IPS-15b (cell line): ENCODE measurements at regions not wholly inside any gene's neighbourhood (a gene's known extent, or its start where the extent isn't known, plus 50 kb on each side); places are given as distances from the start of the nearest gene placed in this dataset.

Experiments used
- H3K27me3 ChIP-seq: one replicate; pipeline ENCODE4 v1.6.1; 2013; ENCODE audit warnings: low read length; ENCODE audit not compliant: control insufficient read depth, insufficient read depth
- H3K36me3 ChIP-seq: one replicate; pipeline ENCODE4 v1.6.1; 2013; ENCODE audit warnings: low read length; ENCODE audit not compliant: control insufficient read depth, insufficient read depth
- H3K4me1 ChIP-seq: one replicate; pipeline ENCODE4 v1.6.1; 2013; ENCODE audit warnings: mild to moderate bottlenecking, low read length; ENCODE audit not compliant: control insufficient read depth, insufficient read depth
- H3K4me3 ChIP-seq: one replicate; pipeline ENCODE4 v1.5.1; 2013; ENCODE audit warnings: low read depth, low read length
- H3K9ac ChIP-seq: one replicate; pipeline ENCODE4 v1.6.1; 2013; ENCODE audit warnings: low read depth, mild to moderate bottlenecking, low read length
- H3K9me3 ChIP-seq: one replicate; pipeline ENCODE4 v1.6.1; 2013; ENCODE audit warnings: mild to moderate bottlenecking, low read length; ENCODE audit not compliant: control insufficient read depth, insufficient read depth

DNA sequence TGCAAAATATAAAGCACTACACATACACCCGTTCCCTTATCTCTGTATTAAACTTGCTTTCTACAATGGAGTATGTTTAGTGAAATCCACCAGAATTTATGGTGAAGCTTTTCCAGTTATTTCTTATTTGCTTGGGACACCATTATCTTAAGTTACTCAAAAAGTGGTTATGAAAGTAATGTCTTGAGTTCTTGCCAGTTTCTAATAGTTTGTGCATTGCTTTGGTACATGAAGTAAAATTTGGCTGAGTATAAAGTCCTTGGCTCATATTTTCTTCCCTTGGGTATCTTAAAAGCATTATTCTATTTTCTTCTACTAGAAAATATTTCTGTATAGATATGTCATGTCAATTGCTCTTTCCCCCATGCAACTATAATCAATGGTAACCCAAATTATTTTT lies 85.2 kb downstream of the POLR1F start:
- Histone ChIP-seq H3K4me3 (no peak overlapping the region), H3K9me3 (no peaks in the 10 kb centered on the region), H3K4me1 (no peaks in the 10 kb centered on the region), H3K9ac (no peak overlapping the region), H3K36me3 (no peaks in the 10 kb centered on the region), H3K27me3 (no peaks in the 10 kb centered on the region)

DNA sequence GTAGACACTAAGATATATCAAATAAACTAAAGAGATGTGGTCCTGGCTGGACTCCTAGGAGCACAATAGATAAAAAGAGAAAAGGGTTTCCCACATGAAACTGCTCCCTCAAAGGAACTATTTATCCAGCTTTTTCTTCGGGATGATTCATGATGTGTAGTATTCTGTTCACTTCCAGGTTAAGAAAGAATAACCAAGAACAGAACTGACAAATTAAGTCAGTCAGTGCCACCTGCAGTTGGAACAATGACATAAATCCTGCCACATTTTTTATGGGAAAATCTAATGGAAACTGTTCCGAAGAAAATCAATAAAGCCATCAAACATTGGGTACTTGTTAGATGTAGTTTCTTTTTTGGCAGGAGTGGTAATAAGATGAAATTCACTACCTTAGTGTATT lies 87.1 kb downstream of the POLR1F start:
- no peaks in the 10 kb centered on the region for H3K27me3 ChIP-seq
- no peak overlapping the region for H3K9ac ChIP-seq
- no peak overlapping the region for H3K4me3 ChIP-seq
- no peaks in the 10 kb centered on the region for H3K36me3 ChIP-seq
- no peaks in the 10 kb centered on the region for H3K4me1 ChIP-seq
- no peaks in the 10 kb centered on the region for H3K9me3 ChIP-seq

DNA sequence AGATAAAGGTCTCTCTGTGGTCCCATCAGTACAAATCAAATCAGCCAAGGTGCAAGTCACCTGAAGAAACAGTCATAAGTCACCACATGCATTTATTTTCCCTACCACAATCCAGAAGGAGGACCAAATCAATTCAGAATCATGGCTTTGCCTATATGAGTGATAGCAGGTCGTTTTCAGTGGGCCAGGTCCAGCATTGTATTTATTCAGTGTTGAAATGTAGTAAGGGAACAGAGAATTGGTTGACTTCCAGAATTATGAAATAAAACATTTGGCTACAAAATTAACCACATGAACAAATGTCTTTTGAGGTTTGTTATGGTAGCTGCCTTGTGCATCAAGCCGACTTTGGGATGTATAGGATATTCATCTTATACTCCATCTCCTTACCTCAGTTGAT lies 88.4 kb downstream of the POLR1F start:
- Histone ChIP-seq H3K27me3 (no peaks in the 10 kb centered on the region), H3K4me3 (no peak overlapping the region), H3K9ac (no peak overlapping the region), H3K36me3 (no peaks in the 10 kb centered on the region), H3K4me1 (no peaks in the 10 kb centered on the region), H3K9me3 (no peaks in the 10 kb centered on the region)

DNA sequence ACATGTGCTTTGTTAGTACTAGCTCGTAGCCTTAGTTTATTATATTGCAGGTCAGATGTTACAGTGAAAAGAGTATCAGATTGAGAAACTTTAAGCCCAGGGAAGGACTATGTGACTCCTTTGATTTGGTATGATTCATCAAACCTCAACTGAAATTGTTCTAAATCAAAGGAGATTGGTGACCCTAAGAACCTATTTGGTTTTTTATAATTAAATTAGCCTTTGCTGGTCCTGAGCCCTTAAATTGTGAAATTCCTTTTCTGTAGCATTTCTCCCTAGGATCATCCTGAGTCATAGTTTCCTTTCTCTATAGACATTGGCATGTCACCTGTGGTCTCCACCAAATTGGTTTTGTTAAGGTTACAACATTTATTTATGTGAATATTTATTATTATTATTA lies 89.7 kb downstream of the POLR1F start:
- Histone ChIP-seq H3K27me3 (no peaks in the 10 kb centered on the region), H3K9me3 (no peaks in the 10 kb centered on the region), H3K9ac (no peak overlapping the region), H3K4me3 (no peak overlapping the region), H3K4me1 (no peaks in the 10 kb centered on the region), H3K36me3 (no peaks in the 10 kb centered on the region)

DNA sequence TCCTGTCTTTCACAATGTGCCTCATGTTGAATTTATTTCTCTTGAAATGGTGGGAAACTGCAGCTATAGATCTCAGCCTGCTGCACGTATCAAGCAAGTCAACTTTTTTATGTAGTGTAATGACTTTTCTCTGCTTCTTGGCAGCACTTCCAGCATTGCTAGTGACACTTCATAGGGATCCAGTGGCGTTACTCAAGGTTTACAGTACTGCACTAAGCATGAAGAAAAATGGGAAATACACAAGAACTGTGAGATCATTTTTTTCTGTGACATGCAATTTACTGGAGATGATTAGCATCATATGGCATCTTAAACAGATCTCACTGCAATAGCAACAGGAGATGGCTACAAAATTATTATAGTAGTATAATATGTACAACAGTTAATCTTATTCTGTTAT lies 90.9 kb downstream of the POLR1F start:
- no peaks in the 10 kb centered on the region for H3K27me3 ChIP-seq
- H3K4me1 ChIP-seq, result no peaks in the 10 kb centered on the region
- H3K36me3 ChIP-seq, result no peaks in the 10 kb centered on the region
- H3K9me3 ChIP-seq, result no peaks in the 10 kb centered on the region
- no peak overlapping the region for H3K4me3 ChIP-seq
- H3K9ac ChIP-seq, result no peak overlapping the region

DNA sequence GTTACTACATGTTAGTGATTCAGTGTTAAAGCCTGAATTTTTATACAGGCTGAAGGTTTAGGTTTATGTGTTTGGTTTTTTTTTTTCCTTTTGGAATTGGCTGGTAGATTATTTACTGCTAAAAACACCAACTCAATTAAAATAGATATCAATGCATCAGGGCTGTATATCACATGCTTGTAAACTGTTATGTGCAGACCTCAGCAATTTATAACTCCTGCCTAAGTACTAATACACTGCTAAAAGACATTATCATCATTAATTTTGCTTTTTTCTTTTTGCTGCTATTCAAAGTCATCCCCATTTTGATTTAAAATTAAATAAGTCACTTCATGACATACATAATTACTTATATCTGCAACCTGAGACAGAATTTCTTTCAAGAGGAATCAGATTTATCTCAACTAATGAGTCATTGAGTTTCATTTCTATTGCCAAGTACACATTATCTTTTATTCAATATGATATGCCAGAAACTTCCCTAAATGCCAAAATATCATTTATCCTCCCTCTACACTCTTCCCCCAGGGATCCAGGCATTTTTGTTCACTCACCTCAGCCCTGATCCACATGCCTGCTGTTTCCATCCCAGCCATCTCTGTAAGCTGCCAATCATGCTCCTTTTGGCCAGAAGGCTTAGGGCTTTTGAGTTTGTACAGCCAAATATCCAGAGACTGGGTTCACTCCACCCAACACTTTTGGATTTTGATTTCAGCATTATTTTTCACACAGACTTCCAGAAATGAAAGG lies 98.5 kb downstream of the POLR1F start:
- Histone ChIP-seq H3K4me3 (no peak overlapping the region), H3K9me3 (no peaks in the 10 kb centered on the region), H3K36me3 (no peaks in the 10 kb centered on the region), H3K4me1 (no peaks in the 10 kb centered on the region), H3K27me3 (no peaks in the 10 kb centered on the region), H3K9ac (no peak overlapping the region)

DNA sequence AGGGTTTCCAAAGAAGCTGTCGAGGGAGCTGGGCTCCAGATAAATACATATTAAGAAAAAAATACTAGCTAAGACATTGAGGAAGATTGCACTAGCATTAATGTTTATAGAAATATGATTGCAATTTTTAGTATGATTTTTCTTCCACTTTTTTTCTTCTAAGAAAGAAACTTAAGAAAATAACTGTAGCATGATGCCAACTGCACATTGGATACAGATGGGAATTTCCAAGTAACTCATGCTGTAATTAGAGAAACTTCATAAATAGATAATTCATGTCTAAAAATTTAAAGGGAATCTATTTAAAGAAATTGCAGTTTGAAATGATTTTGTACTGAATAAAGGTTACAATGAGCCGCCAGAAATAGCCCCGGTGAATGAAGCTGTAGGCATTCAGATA lies 119.4 kb downstream of the POLR1F start:
- no peaks in the 10 kb centered on the region for H3K27me3 ChIP-seq
- no peaks in the 10 kb centered on the region for H3K36me3 ChIP-seq
- no peaks in the 10 kb centered on the region for H3K4me1 ChIP-seq
- H3K9ac ChIP-seq, result no peak overlapping the region
- H3K4me3 ChIP-seq, result no peak overlapping the region
- no peaks in the 10 kb centered on the region for H3K9me3 ChIP-seq

DNA sequence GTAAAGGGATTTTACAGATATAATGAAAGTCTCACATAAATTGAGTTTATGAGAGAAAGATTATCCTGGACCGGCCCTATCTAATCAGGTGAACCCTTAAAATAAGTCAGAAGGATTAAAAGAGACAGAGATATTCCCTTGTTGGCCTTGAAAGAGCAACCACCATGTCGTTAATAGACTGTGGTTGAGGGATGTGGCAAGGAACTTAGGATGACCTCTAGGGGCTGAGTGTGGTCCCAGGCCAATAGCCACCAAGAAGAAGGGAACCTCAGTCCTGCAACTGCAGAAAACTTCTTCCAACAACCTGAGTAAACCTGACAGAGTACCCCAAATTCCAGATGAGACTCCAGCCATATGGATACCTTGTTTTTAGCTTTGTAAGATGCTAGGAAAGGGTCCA lies 121.5 kb downstream of the POLR1F start:
- H3K9ac ChIP-seq, result no peak overlapping the region
- H3K27me3 ChIP-seq, result no peaks in the 10 kb centered on the region
- H3K4me1 ChIP-seq, result no peaks in the 10 kb centered on the region
- no peak overlapping the region for H3K4me3 ChIP-seq
- H3K9me3 ChIP-seq, result no peaks in the 10 kb centered on the region
- H3K36me3 ChIP-seq, result no peaks in the 10 kb centered on the region

DNA sequence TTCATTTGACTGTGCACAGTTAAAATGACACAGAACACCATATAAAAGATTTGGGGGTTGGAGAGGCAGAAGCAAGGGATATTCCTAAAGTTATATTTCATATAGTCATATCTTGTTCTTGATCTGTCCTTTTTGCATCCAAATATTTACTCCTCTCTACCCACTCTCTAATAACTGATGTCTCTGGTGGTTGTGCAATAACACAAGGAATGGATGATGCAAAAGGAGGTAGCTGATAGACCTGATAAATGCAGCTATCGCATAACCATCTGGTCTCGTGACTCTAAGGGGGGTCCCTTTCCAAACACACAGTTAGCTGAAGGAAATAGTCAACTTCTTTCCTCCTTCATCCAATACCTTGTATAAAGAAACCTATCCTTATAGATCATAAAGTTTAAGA lies 123.1 kb downstream of the POLR1F start:
- no peaks in the 10 kb centered on the region for H3K9me3 ChIP-seq
- no peaks in the 10 kb centered on the region for H3K27me3 ChIP-seq
- no peak overlapping the region for H3K4me3 ChIP-seq
- H3K9ac ChIP-seq, result no peak overlapping the region
- no peaks in the 10 kb centered on the region for H3K4me1 ChIP-seq
- no peaks in the 10 kb centered on the region for H3K36me3 ChIP-seq

DNA sequence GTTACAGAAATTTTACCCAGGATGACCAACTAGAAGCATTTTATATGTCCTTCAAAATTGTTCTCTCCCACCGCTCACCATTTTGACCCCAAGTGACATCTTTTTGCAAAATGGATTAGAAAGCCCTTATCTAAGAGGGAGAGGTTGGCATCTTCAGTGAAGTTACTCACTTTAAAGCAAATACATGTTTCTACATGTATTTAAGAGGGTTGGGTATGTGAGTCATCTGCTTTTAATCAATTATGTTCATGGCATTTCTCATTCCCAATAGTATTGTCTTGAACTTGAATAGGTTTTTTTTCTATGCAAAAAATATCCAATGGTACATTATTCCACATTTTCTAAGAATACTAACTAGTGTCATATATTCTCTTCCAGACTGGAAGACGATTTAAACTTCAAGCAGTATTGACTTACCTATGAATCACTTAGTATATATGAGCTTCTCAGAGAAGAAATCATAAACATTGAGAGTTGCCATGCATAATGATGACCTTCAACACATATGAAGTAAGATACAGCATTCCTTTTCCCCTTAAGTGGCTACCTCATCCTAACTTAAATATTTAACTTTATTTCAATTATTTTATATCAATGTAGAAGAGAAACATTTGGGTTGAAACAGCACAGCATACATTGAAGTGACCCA lies 132.8 kb downstream of the POLR1F start:
- H3K4me1 ChIP-seq, result no peaks in the 10 kb centered on the region
- H3K4me3 ChIP-seq, result no peak overlapping the region
- H3K27me3 ChIP-seq, result no peaks in the 10 kb centered on the region
- H3K9me3 ChIP-seq, result no peaks in the 10 kb centered on the region
- H3K36me3 ChIP-seq, result no peaks in the 10 kb centered on the region
- no peak overlapping the region for H3K9ac ChIP-seq

DNA sequence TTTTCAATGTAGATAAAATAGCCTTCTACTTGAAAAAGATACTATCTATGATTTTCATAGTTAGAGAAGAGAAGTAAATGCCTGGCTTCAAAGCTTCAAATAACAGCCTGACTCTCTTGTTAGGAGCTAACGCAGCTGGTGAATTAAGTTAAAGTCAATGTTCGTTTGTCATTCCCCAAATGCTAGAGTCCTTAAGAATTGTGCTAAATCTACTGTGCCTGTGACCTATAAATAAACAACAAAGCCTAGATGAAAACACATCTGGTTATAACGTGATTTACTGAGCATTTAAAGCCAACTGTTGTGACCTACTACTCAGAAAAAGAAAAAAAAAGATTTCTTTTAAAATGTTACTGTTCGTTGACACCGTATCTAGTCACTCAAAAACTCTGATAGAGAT lies 134.7 kb downstream of the POLR1F start:
- H3K9me3 ChIP-seq, result no peaks in the 10 kb centered on the region
- no peaks in the 10 kb centered on the region for H3K4me1 ChIP-seq
- no peak overlapping the region for H3K9ac ChIP-seq
- no peaks in the 10 kb centered on the region for H3K27me3 ChIP-seq
- H3K4me3 ChIP-seq, result no peak overlapping the region
- no peaks in the 10 kb centered on the region for H3K36me3 ChIP-seq

DNA sequence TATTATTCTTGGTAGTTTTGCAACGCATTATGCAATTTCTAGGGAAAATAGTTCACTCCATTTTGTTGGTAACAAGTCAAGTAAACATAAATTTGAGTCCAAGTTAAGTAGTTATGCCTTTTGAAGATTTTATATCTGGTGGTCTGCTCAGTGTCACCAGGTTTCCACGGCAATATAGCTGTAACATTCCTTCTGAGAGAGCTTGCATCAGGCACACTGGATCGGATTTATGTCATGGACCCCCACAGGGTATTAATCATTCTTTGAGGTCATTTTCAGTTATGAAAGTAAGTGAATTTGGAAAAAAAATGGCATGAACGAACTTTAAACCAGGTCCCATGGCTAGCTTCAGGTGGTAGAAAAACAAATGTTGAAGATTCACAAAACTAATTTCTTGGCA lies 136.3 kb downstream of the POLR1F start:
- no peak overlapping the region for H3K9ac ChIP-seq
- H3K4me1 ChIP-seq, result no peaks in the 10 kb centered on the region
- H3K9me3 ChIP-seq, result no peaks in the 10 kb centered on the region
- H3K27me3 ChIP-seq, result no peaks in the 10 kb centered on the region
- no peak overlapping the region for H3K4me3 ChIP-seq
- H3K36me3 ChIP-seq, result no peaks in the 10 kb centered on the region
